ENCODE measurements at regions not wholly inside any gene's neighbourhood (a gene's known extent, or its start where the extent isn't known, plus 50 kb on each side); places are given as distances from the start of the nearest gene placed in this dataset.

GRCh38 chr1:78424720-78425119 is 66.1 kb upstream of the PTGFR start:
- DNase-seq (no peak), ATAC-seq (no peak)
- H3K4me3 ChIP-seq, result no peak overlapping the region
- H3K9me3 ChIP-seq, result no peaks in the 10 kb centered on the region
- intact Hi-C loops (cut with DNase I), result no loop called here
- TF ChIP-seq POLR2A (IDR thresholded peaks at IDR 0.05), result no peak
- TF ChIP-seq CTCF (IDR thresholded peaks at IDR 0.05), result no peak
- H3K36me3 ChIP-seq, result no peaks in the 10 kb centered on the region
- H3K27ac ChIP-seq, result no peak overlapping the region
- 84 to 89% (median 87%) methylated on average over 5 of the region's 5 CpGs for WGBS, 4 donors
- H3K4me1 ChIP-seq, result no peaks in the 10 kb centered on the region
- H3K27me3 ChIP-seq, result no peaks in the 10 kb centered on the region

GRCh38 chr1:78426408-78426807 is 64.4 kb upstream of the PTGFR start:
- WGBS, 4 donors, result 63 to 73% (median 68%) methylated on average over 4 of the region's 4 CpGs
- DNase-seq (no peak), ATAC-seq (no peak)
- Histone ChIP-seq H3K36me3 (no peaks in the 10 kb centered on the region), H3K4me1 (no peaks in the 10 kb centered on the region), H3K27me3 (no peaks in the 10 kb centered on the region), H3K4me3 (no peak overlapping the region), H3K27ac (no peak overlapping the region), H3K9me3 (no peaks in the 10 kb centered on the region)
- TF ChIP-seq POLR2A (IDR thresholded peaks at IDR 0.05) (no peak), CTCF (IDR thresholded peaks at IDR 0.05) (no peak)
- intact Hi-C loops (cut with DNase I), result no loop called here

GRCh38 chr1:78427506-78427905 is 63.3 kb upstream of the PTGFR start:
- 40 to 59% (median 48%) methylated on average over 2 of the region's 2 CpGs for WGBS, 4 donors
- intact Hi-C loops (cut with DNase I), result no loop called here

GRCh38 chr1:78432016-78432415 is 58.8 kb upstream of the PTGFR start:
- 58 to 76% (median 66%) methylated on average over 1 of the region's 1 CpG for WGBS, 4 donors
- DNase-seq, result no peak
- H3K4me1 ChIP-seq, result no peaks in the 10 kb centered on the region

More at GRCh38 chr1:78427506-78427905, 63.3 kb upstream of the PTGFR start:
- TF ChIP-seq CTCF (IDR thresholded peaks at IDR 0.05), result no peak
- TF ChIP-seq POLR2A (IDR thresholded peaks at IDR 0.05), result no peak
- no peak overlapping the region for H3K4me3 ChIP-seq
- H3K27ac ChIP-seq, result no peak overlapping the region
- no peaks in the 10 kb centered on the region for H3K4me1 ChIP-seq
- H3K9me3 ChIP-seq, result no peaks in the 10 kb centered on the region
- no peaks in the 10 kb centered on the region for H3K27me3 ChIP-seq
- H3K36me3 ChIP-seq, result no peaks in the 10 kb centered on the region
- ATAC-seq, result no peak
- no peak for DNase-seq

More at GRCh38 chr1:78432016-78432415, 58.8 kb upstream of the PTGFR start:
- no peak for TF ChIP-seq POLR2A (IDR thresholded peaks at IDR 0.05)
- TF ChIP-seq CTCF (IDR thresholded peaks at IDR 0.05), result no peak
- intact Hi-C loops (cut with DNase I), result no loop called here
- no peak for ATAC-seq
- no peak overlapping the region for H3K27ac ChIP-seq
- no peak overlapping the region for H3K4me3 ChIP-seq
- H3K36me3 ChIP-seq, result no peaks in the 10 kb centered on the region
- H3K9me3 ChIP-seq, result peaks cover 0 to 13% (median 0%) of the 10 kb centered on the region in 12 donors
- no peaks in the 10 kb centered on the region for H3K27me3 ChIP-seq

All from heart left ventricle (tissue), 16 donors.